ENCODE measurements at regions not wholly inside any gene's neighbourhood (a gene's known extent, or its start where the extent isn't known, plus 50 kb on each side); places are given as distances from the start of the nearest gene placed in this dataset.

DNA sequence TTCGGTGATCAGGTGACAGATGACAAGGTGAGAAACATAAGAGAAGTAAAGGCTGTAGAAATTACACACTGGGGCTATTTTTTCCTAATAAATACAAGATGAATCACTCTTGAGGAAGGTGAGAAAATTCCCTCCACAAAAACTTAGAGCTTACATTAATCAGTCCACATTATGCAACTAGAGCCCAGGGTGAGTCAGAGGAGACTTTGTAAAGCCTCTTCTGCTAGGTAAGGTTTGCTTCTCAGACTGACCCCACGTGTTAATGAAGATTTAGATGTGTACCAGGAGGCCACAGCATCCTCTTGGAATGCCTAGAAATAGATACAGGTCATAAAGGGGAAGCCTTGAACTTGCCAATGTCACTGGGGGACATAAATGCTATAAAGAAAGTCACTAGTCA is 396.0 kb upstream of the SMIM31 start:
- TF ChIP-seq, protein P1, sequence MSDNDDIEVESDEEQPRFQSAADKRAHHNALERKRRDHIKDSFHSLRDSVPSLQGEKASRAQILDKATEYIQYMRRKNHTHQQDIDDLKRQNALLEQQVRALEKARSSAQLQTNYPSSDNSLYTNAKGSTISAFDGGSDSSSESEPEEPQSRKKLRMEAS (CRISPR knock-in tag; IDR thresholded peaks at IDR 0.05): no peak
- TF ChIP-seq ZNF263 (CRISPR knock-in tag; IDR thresholded peaks at IDR 0.05; ENCODE audit: low read depth): no peak
- TF ChIP-seq ESRRA (CRISPR knock-in tag; IDR thresholded peaks at IDR 0.05; ENCODE audit: borderline replicate concordance): no peak
- TF ChIP-seq CREM (CRISPR knock-in tag; IDR thresholded peaks at IDR 0.05): no peak
- TF ChIP-seq, protein P2, sequence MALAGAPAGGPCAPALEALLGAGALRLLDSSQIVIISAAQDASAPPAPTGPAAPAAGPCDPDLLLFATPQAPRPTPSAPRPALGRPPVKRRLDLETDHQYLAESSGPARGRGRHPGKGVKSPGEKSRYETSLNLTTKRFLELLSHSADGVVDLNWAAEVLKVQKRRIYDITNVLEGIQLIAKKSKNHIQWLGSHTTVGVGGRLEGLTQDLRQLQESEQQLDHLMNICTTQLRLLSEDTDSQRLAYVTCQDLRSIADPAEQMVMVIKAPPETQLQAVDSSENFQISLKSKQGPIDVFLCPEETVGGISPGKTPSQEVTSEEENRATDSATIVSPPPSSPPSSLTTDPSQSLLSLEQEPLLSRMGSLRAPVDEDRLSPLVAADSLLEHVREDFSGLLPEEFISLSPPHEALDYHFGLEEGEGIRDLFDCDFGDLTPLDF (CRISPR knock-in tag; IDR thresholded peaks at IDR 0.05): no peak
- TF ChIP-seq, protein P3, sequence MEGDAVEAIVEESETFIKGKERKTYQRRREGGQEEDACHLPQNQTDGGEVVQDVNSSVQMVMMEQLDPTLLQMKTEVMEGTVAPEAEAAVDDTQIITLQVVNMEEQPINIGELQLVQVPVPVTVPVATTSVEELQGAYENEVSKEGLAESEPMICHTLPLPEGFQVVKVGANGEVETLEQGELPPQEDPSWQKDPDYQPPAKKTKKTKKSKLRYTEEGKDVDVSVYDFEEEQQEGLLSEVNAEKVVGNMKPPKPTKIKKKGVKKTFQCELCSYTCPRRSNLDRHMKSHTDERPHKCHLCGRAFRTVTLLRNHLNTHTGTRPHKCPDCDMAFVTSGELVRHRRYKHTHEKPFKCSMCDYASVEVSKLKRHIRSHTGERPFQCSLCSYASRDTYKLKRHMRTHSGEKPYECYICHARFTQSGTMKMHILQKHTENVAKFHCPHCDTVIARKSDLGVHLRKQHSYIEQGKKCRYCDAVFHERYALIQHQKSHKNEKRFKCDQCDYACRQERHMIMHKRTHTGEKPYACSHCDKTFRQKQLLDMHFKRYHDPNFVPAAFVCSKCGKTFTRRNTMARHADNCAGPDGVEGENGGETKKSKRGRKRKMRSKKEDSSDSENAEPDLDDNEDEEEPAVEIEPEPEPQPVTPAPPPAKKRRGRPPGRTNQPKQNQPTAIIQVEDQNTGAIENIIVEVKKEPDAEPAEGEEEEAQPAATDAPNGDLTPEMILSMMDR (IDR thresholded peaks at IDR 0.05): no peak
- TF ChIP-seq SMAD4 (CRISPR knock-in tag; IDR thresholded peaks at IDR 0.05): no peak

Measured in WTC11 (cell line).